ENCODE measurements at regions not wholly inside any gene's neighbourhood (a gene's known extent, or its start where the extent isn't known, plus 50 kb on each side); places are given as distances from the start of the nearest gene placed in this dataset.

DNA sequence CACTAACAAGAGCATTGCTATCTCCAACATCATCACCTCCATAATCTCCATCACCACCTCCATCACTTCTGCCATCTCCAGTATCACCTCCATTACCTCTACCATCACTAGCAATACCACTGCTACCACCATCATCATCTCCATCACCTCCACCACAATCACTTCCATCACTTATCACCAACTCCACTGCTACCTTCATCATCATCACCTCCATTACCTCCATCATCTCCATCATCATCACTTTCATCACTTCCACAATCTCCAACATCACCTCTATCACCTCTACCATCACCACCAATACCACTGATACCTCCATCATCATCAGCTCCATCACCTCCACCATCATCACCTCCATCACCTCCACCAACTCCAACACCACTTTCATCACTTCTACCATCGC lies 102.4 kb upstream of the TMEM132C start:
- Histone ChIP-seq H3K27me3 (no peaks in the 10 kb centered on the region), H3K27ac (no peak overlapping the region), H3K4me3 (no peak overlapping the region), H3K4me1 (no peaks in the 10 kb centered on the region), H3K9me3 (peaks cover 0 to 9% (median 0%) of the 10 kb centered on the region in 4 donors), H3K36me3 (no peaks in the 10 kb centered on the region)
- WGBS, 5 donors: 41 to 85% (median 84%) methylated on average over 1 of the region's 1 CpG
- DNase-seq: no peak
- intact Hi-C loops (cut with DNase I; ENCODE audit: low total_unique reads): no loop called here
- TF ChIP-seq POLR2A (IDR thresholded peaks at IDR 0.05) (no peak), EP300 (IDR thresholded peaks at IDR 0.05) (no peak), POLR2AphosphoS5 (IDR thresholded peaks at IDR 0.05) (no peak)
- TF ChIP-seq, protein P1, sequence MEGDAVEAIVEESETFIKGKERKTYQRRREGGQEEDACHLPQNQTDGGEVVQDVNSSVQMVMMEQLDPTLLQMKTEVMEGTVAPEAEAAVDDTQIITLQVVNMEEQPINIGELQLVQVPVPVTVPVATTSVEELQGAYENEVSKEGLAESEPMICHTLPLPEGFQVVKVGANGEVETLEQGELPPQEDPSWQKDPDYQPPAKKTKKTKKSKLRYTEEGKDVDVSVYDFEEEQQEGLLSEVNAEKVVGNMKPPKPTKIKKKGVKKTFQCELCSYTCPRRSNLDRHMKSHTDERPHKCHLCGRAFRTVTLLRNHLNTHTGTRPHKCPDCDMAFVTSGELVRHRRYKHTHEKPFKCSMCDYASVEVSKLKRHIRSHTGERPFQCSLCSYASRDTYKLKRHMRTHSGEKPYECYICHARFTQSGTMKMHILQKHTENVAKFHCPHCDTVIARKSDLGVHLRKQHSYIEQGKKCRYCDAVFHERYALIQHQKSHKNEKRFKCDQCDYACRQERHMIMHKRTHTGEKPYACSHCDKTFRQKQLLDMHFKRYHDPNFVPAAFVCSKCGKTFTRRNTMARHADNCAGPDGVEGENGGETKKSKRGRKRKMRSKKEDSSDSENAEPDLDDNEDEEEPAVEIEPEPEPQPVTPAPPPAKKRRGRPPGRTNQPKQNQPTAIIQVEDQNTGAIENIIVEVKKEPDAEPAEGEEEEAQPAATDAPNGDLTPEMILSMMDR (IDR thresholded peaks at IDR 0.05): no peak

DNA sequence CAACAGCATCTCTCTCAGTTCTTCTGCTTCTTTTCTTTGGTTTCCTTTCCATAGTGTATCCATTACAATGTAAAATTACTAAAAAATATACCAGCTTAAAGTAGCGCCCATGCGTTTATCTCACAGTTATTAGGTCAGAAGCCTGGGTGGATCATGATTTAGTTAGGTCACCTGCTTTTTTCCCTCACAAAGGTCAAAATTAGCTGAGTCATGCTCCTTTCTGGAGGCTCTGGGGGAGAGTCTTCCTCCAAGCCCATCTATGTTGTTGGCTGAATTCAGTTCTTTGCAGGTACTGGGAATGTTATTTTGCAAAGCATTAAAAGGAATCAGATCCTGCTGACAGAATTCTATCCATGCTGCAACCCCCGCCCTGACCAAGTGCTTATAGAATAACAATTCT lies 101.6 kb upstream of the TMEM132C start:
- Histone ChIP-seq H3K27ac (no peak overlapping the region), H3K9me3 (peaks cover 0 to 15% (median 0%) of the 10 kb centered on the region in 4 donors), H3K36me3 (no peaks in the 10 kb centered on the region), H3K27me3 (no peaks in the 10 kb centered on the region), H3K4me1 (no peaks in the 10 kb centered on the region), H3K4me3 (no peak overlapping the region)
- 89 to 96% (median 93%) methylated on average over 3 of the region's 3 CpGs for whole genome bisulfite sequencing, 5 donors
- intact Hi-C loops (cut with DNase I; ENCODE audit: low total_unique reads): no loop called here
- DNase-seq: no peak
- TF ChIP-seq EP300 (IDR thresholded peaks at IDR 0.05): no peak
- TF ChIP-seq, protein P1 (IDR thresholded peaks at IDR 0.05): no peak
- no peak for TF ChIP-seq POLR2A (IDR thresholded peaks at IDR 0.05)
- TF ChIP-seq POLR2AphosphoS5 (IDR thresholded peaks at IDR 0.05): no peak

DNA sequence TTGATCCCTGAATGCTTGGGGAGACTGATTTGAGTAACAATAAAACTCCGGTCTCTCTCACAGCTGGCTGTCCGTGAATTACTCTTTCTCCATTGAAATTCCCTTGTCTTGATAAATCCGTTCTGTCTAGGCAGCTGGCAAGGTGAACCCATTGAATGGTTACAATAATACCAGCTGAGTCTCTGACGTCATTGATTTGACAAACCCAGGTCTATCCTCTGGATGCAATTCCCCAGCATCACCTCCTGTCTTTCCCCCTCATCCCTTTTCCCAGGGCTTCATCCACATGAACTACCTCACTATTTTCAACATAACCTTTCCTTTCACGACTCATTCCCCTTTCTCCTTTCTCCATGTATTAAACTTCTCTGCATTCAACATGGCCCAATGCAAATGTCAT lies 98.7 kb upstream of the TMEM132C start:
- Histone ChIP-seq H3K4me1 (no peaks in the 10 kb centered on the region), H3K9me3 (peaks cover 0 to 20% (median 0%) of the 10 kb centered on the region in 4 donors), H3K27ac (no peak overlapping the region), H3K27me3 (no peaks in the 10 kb centered on the region), H3K36me3 (no peaks in the 10 kb centered on the region), H3K4me3 (no peak overlapping the region)
- DNase-seq: no peak
- intact Hi-C loops (cut with DNase I; ENCODE audit: low total_unique reads): no loop called here
- no peak for TF ChIP-seq POLR2AphosphoS5 (IDR thresholded peaks at IDR 0.05)
- TF ChIP-seq POLR2A (IDR thresholded peaks at IDR 0.05): no peak
- 64 to 78% (median 72%) methylated on average over 5 of the region's 5 CpGs for WGBS, 5 donors

DNA sequence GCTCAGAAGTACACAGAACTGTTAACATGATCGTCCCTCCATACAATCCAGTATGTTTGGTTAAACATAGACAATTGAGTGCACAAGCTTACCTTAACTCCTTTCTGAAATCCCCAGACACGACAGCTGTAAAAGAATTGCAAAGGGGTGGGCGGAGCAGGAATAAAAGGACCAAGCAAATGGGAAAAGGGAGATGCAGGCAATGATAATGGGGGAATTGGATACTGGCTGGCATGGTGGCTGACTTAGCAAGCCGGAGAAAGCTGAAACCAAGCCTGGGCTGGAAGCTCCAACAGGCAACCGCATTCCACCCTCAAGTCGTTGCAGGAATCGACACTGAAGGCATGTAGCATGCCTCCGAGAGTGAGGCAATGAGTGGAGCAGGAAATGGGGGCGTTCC lies 96.8 kb upstream of the TMEM132C start:
- Histone ChIP-seq H3K4me1 (no peaks in the 10 kb centered on the region), H3K27me3 (no peaks in the 10 kb centered on the region), H3K4me3 (no peak overlapping the region), H3K36me3 (no peaks in the 10 kb centered on the region), H3K9me3 (peaks cover 0 to 20% (median 0%) of the 10 kb centered on the region in 4 donors), H3K27ac (no peak overlapping the region)
- intact Hi-C loops (cut with DNase I; ENCODE audit: low total_unique reads): no loop called here
- 55 to 62% (median 57%) methylated on average over 9 of the region's 9 CpGs for WGBS, 5 donors
- DNase-seq: no peak
- no peak for TF ChIP-seq POLR2A (IDR thresholded peaks at IDR 0.05)
- no peak for TF ChIP-seq POLR2AphosphoS5 (IDR thresholded peaks at IDR 0.05)
- TF ChIP-seq EP300 (IDR thresholded peaks at IDR 0.05): no peak
- TF ChIP-seq, protein P1 (IDR thresholded peaks at IDR 0.05): no peak

DNA sequence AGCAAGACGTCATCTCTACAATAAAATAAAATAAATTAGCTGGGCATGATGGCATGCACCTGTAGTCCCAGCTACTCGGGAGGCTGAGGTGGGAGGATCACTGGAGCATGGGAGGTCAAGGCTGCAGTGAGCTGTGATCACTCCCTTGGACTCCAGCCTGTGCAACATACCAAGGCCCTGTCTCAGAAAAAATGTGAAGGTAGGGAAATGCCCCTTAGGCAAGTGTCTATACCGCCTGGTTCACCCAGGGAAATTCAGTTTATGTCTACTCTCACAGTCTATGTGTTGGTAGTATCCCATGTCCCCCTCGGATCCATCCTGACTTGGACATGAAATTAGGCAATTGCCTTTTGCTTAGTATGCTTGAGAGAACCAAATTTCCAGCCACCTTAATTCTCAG lies 88.4 kb upstream of the TMEM132C start:
- no peak overlapping the region for H3K27ac ChIP-seq
- no peaks in the 10 kb centered on the region for H3K4me1 ChIP-seq
- TF ChIP-seq POLR2A (IDR thresholded peaks at IDR 0.05): no peak
- TF ChIP-seq, protein P1 (IDR thresholded peaks at IDR 0.05): no peak
- no peaks in the 10 kb centered on the region for H3K27me3 ChIP-seq
- DNase-seq: no peak
- 67 to 88% (median 78%) methylated on average over 4 of the region's 4 CpGs for WGBS, 5 donors
- intact Hi-C loops (cut with DNase I; ENCODE audit: low total_unique reads): no loop called here
- no peak overlapping the region for H3K4me3 ChIP-seq
- H3K36me3 ChIP-seq: no peaks in the 10 kb centered on the region
- H3K9me3 ChIP-seq: peaks cover 0 to 10% (median 2%) of the 10 kb centered on the region in 4 donors

Measured in stomach (tissue), 8 donors.